ENCODE measurements at regions not wholly inside any gene's neighbourhood (a gene's known extent, or its start where the extent isn't known, plus 50 kb on each side); places are given as distances from the start of the nearest gene placed in this dataset.

- CTCF ChIA-PET: interaction anchor here (0.9 to 1.6 kb wide), 2 partner anchors 13 to 84 kb away, joined by 3 read pairs; no protein-coding TSS in a partner anchor
- TF ChIP-seq ZNF423 (tag by site-specific recombination; IDR thresholded peaks at IDR 0.05): no peak
- TF ChIP-seq SCRT1 (tag by site-specific recombination; IDR thresholded peaks at IDR 0.05; ENCODE audit: borderline replicate concordance): no peak
- no peak for TF ChIP-seq ZNF2 (tag by site-specific recombination; IDR thresholded peaks at IDR 0.05)
- TF ChIP-seq SETDB1 (IDR thresholded peaks at IDR 0.05; ENCODE audit: insufficient read length, low read length): no peak
- no peak for TF ChIP-seq ZNF274 (IDR thresholded peaks at IDR 0.05; ENCODE audit: low read length)
- no peak for TF ChIP-seq ZNF274 (tag by site-specific recombination; IDR thresholded peaks at IDR 0.05; ENCODE audit: borderline replicate concordance)
These were observed 83.1 kb downstream of the SDC1 start for GRCh38 chr2:20141806-20142205.

GRCh38 chr2:20141056-20141762 lies 83.7 kb downstream of the SDC1 start:
- Histone ChIP-seq H3K36me3 (ENCODE audit: control insufficient read depth in 2 of 2, insufficient read depth in 1 of 2, low read length in 2 of 2) (no peaks in the 10 kb centered on the region), H3K4me1 (ENCODE audit: control insufficient read depth, insufficient read depth, low read length) (no peaks in the 10 kb centered on the region; the same call in 1 of the 2 replicates), H3K27ac (ENCODE audit: extremely low read depth, low read depth, low read length) (no peak overlapping the region; the same call in 1 of the 2 replicates), H3K4me3 (ENCODE audit: low read depth, low read length) (no peak overlapping the region), H3K9me3 (ENCODE audit: control insufficient read depth, insufficient read depth, low read depth, low read length) (no peaks in the 10 kb centered on the region)
- ChIA-PET POLR2A (interaction anchor here (0.6 to 1.9 kb wide), 5 partner anchors 10 to 305 kb away, joined by 3 to 6 read pairs (median 3); partner anchors contain the start of genes RHOB and SDC1), CTCF (interaction anchor here (0.6 to 1.6 kb wide), 2 partner anchors 84 to 281 kb away, joined by 3 read pairs; no protein-coding TSS in a partner anchor)
- no peak for TF ChIP-seq ZNF221 (tag by site-specific recombination; IDR thresholded peaks at IDR 0.05; ENCODE audit: borderline replicate concordance)
- TF ChIP-seq KLF9 (tag by site-specific recombination; IDR thresholded peaks at IDR 0.05; ENCODE audit: low read depth): 0 out of 2 replicates have a peak, but pooled peaks have one; percentile 38
- peak; percentile 37; the same call in 1 of the 2 replicates for TF ChIP-seq ZEB2 (tag by site-specific recombination; IDR thresholded peaks at IDR 0.05)
- TF ChIP-seq ZBTB48 (tag by site-specific recombination; IDR thresholded peaks at IDR 0.05): peak; percentile 48; the same call in 1 of the 2 replicates
- peak; percentile 67 for TF ChIP-seq SP7 (tag by site-specific recombination; IDR thresholded peaks at IDR 0.05)
- TF ChIP-seq, protein P1, sequence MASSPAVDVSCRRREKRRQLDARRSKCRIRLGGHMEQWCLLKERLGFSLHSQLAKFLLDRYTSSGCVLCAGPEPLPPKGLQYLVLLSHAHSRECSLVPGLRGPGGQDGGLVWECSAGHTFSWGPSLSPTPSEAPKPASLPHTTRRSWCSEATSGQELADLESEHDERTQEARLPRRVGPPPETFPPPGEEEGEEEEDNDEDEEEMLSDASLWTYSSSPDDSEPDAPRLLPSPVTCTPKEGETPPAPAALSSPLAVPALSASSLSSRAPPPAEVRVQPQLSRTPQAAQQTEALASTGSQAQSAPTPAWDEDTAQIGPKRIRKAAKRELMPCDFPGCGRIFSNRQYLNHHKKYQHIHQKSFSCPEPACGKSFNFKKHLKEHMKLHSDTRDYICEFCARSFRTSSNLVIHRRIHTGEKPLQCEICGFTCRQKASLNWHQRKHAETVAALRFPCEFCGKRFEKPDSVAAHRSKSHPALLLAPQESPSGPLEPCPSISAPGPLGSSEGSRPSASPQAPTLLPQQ (tag by site-specific recombination; IDR thresholded peaks at IDR 0.05): 0 out of 2 replicates have a peak, but pooled peaks have one; percentile 46
- 0 out of 2 replicates have a peak, but pooled peaks have one; percentile 23 for TF ChIP-seq ZNF660 (tag by site-specific recombination; IDR thresholded peaks at IDR 0.05)
- TF ChIP-seq ZBTB17 (tag by site-specific recombination; IDR thresholded peaks at IDR 0.05): peak; percentile 77
- no peak for TF ChIP-seq ZNF549 (tag by site-specific recombination; IDR thresholded peaks at IDR 0.05)
- 0 out of 2 replicates have a peak, but pooled peaks have one; percentile 39 for TF ChIP-seq INSM2 (tag by site-specific recombination; IDR thresholded peaks at IDR 0.05)
- 0 out of 2 replicates have a peak, but pooled peaks have one; percentile 40 for TF ChIP-seq GLIS2 (tag by site-specific recombination; IDR thresholded peaks at IDR 0.05)
- no peak for TF ChIP-seq ZNF423 (tag by site-specific recombination; IDR thresholded peaks at IDR 0.05)
- TF ChIP-seq, protein P2, sequence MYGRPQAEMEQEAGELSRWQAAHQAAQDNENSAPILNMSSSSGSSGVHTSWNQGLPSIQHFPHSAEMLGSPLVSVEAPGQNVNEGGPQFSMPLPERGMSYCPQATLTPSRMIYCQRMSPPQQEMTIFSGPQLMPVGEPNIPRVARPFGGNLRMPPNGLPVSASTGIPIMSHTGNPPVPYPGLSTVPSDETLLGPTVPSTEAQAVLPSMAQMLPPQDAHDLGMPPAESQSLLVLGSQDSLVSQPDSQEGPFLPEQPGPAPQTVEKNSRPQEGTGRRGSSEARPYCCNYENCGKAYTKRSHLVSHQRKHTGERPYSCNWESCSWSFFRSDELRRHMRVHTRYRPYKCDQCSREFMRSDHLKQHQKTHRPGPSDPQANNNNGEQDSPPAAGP (tag by site-specific recombination; IDR thresholded peaks at IDR 0.05): peak; percentile 85
- TF ChIP-seq HIC1 (tag by site-specific recombination; IDR thresholded peaks at IDR 0.05): peak; percentile 61
- TF ChIP-seq PRDM1 (tag by site-specific recombination; IDR thresholded peaks at IDR 0.05): peak; percentile 69
- no peak for TF ChIP-seq ZNF248 (tag by site-specific recombination; IDR thresholded peaks at IDR 0.05)
- peak; percentile 37; the same call in 1 of the 2 replicates for TF ChIP-seq SP3 (tag by site-specific recombination; IDR thresholded peaks at IDR 0.05)
- peak; percentile 40 for TF ChIP-seq ZIC2 (tag by site-specific recombination; IDR thresholded peaks at IDR 0.05)
- TF ChIP-seq ZNF140 (tag by site-specific recombination; IDR thresholded peaks at IDR 0.05): no peak
- TF ChIP-seq ZNF768 (tag by site-specific recombination; IDR thresholded peaks at IDR 0.05): no peak
- no peak for TF ChIP-seq ZFP41 (tag by site-specific recombination; IDR thresholded peaks at IDR 0.05; ENCODE audit: borderline replicate concordance)

More at GRCh38 chr2:20141806-20142205, 83.1 kb downstream of the SDC1 start:
- POLR2A ChIA-PET: interaction anchor here (0.6 to 1.9 kb wide), 4 partner anchors 10 to 305 kb away, joined by 3 to 6 read pairs (median 4); partner anchors contain the start of genes RHOB and SDC1
- H3K4me1 ChIP-seq (ENCODE audit: control insufficient read depth, insufficient read depth, low read length): no peaks in the 10 kb centered on the region; the same call in 1 of the 2 replicates
- H3K4me3 ChIP-seq (ENCODE audit: low read depth, low read length): no peak overlapping the region
- no peaks in the 10 kb centered on the region for H3K36me3 ChIP-seq (ENCODE audit: control insufficient read depth in 2 of 2, insufficient read depth in 1 of 2, low read length in 2 of 2)
- no peaks in the 10 kb centered on the region for H3K9me3 ChIP-seq (ENCODE audit: control insufficient read depth, insufficient read depth, low read depth, low read length)
- no peak overlapping the region for H3K27ac ChIP-seq (ENCODE audit: extremely low read depth, low read depth, low read length)

All from HEK293 (cell line).